Ectodermal cell (in vitro differentiated cells): ENCODE measurements at regions not wholly inside any gene's neighbourhood (a gene's known extent, or its start where the extent isn't known, plus 50 kb on each side); places are given as distances from the start of the nearest gene placed in this dataset.

Source experiments
- H3K27ac ChIP-seq: 2 replicates; pipeline ENCODE4 v1.7.0; 2013; ENCODE audit warnings: mild to moderate bottlenecking, low read depth, low read length; ENCODE audit not compliant: insufficient read depth, poor library complexity, severe bottlenecking
- H3K27me3 ChIP-seq: 2 replicates; pipeline ENCODE4 v1.7.0; 2013; ENCODE audit warnings: mild to moderate bottlenecking, low read length; ENCODE audit not compliant: insufficient read depth, control insufficient read depth, poor library complexity, severe bottlenecking
- H3K36me3 ChIP-seq: one replicate; pipeline ENCODE4 v1.7.0; 2013; ENCODE audit warnings: low read length; ENCODE audit not compliant: control insufficient read depth, insufficient read depth
- H3K4me1 ChIP-seq: one replicate; pipeline ENCODE4 v1.7.0; 2013; ENCODE audit warnings: low read length; ENCODE audit not compliant: control insufficient read depth, insufficient read depth
- H3K4me3 ChIP-seq: 2 replicates; pipeline ENCODE4 v1.7.0; 2013; ENCODE audit warnings: low read depth, low read length, control low read depth; ENCODE audit not compliant: insufficient read depth
- H3K9me3 ChIP-seq: 2 replicates; pipeline ENCODE4 v1.7.0; 2013; ENCODE audit warnings: mild to moderate bottlenecking, low read length, moderate library complexity; ENCODE audit not compliant: control insufficient read depth
- WGBS, 2 experiments: methylation state at CpG; one replicate each; pipeline ENCODE4 v1.1.7; 2013; ENCODE audit warnings: missing lambda C conversion rate in 2 of 2; 5-methylcytosine and 5-hydroxymethylcytosine counted together

- H3K36me3 ChIP-seq: no peaks in the 10 kb centered on the region
- 100% methylated on average over 1 of the region's 1 CpG for WGBS, 2 experiments
Observed at GRCh38 chr9:26313108-26313507, 579.5 kb downstream of the CAAP1 start.

GRCh38 chr9:26311463-26311995 lies 581.1 kb downstream of the CAAP1 start:
- 86 to 88% methylated on average over 1 of the region's 2 CpGs for whole genome bisulfite sequencing, 2 experiments
- H3K27me3 ChIP-seq: no peaks in the 10 kb centered on the region
- H3K27ac ChIP-seq: no peak overlapping the region
- H3K4me1 ChIP-seq: no peaks in the 10 kb centered on the region
- H3K4me3 ChIP-seq: no peak overlapping the region
- no peaks in the 10 kb centered on the region for H3K9me3 ChIP-seq
- no peaks in the 10 kb centered on the region for H3K36me3 ChIP-seq

More at GRCh38 chr9:26313108-26313507, 579.5 kb downstream of the CAAP1 start:
- no peak overlapping the region for H3K4me3 ChIP-seq
- H3K27me3 ChIP-seq: no peaks in the 10 kb centered on the region
- no peak overlapping the region for H3K27ac ChIP-seq
- no peaks in the 10 kb centered on the region for H3K4me1 ChIP-seq
- no peaks in the 10 kb centered on the region for H3K9me3 ChIP-seq

GRCh38 chr9:26310294-26310693 lies 582.3 kb downstream of the CAAP1 start:
- Histone ChIP-seq H3K4me1 (no peaks in the 10 kb centered on the region), H3K27me3 (no peaks in the 10 kb centered on the region), H3K36me3 (no peaks in the 10 kb centered on the region), H3K4me3 (no peak overlapping the region), H3K9me3 (no peaks in the 10 kb centered on the region), H3K27ac (no peak overlapping the region)
- WGBS, 2 experiments: 86 to 95% methylated on average over 3 of the region's 3 CpGs

- H3K27me3 ChIP-seq: no peaks in the 10 kb centered on the region
- H3K27ac ChIP-seq: no peak overlapping the region
- no peaks in the 10 kb centered on the region for H3K4me1 ChIP-seq
- no peaks in the 10 kb centered on the region for H3K36me3 ChIP-seq
- H3K4me3 ChIP-seq: no peak overlapping the region
- no peaks in the 10 kb centered on the region for H3K9me3 ChIP-seq
- 92 to 100% methylated on average over 1 of the region's 1 CpG for WGBS, 2 experiments
Observed at GRCh38 chr9:26308328-26308727, 584.3 kb downstream of the CAAP1 start.

GRCh38 chr9:26301659-26302058 lies 590.9 kb downstream of the CAAP1 start:
- 92 to 100% methylated on average over 1 of the region's 1 CpG for WGBS, 2 experiments
- Histone ChIP-seq H3K36me3 (no peaks in the 10 kb centered on the region), H3K27ac (no peak overlapping the region)

GRCh38 chr9:26301046-26301445 lies 591.6 kb downstream of the CAAP1 start:
- 90 to 91% methylated on average over 2 of the region's 3 CpGs for WGBS, 2 experiments
- Histone ChIP-seq H3K27ac (no peak overlapping the region), H3K4me1 (no peaks in the 10 kb centered on the region), H3K36me3 (no peaks in the 10 kb centered on the region), H3K27me3 (no peaks in the 10 kb centered on the region), H3K9me3 (no peaks in the 10 kb centered on the region), H3K4me3 (no peak overlapping the region)

More at GRCh38 chr9:26301659-26302058, 590.9 kb downstream of the CAAP1 start:
- Histone ChIP-seq H3K4me3 (no peak overlapping the region), H3K27me3 (no peaks in the 10 kb centered on the region), H3K9me3 (no peaks in the 10 kb centered on the region), H3K4me1 (no peaks in the 10 kb centered on the region)

GRCh38 chr9:26296910-26297572 lies 595.6 kb downstream of the CAAP1 start:
- 96% methylated on average over 5 of the region's 5 CpGs for WGBS, 2 experiments

GRCh38 chr9:26292943-26293342 lies 599.7 kb downstream of the CAAP1 start:
- H3K4me1 ChIP-seq: no peaks in the 10 kb centered on the region
- H3K9me3 ChIP-seq: no peaks in the 10 kb centered on the region
- H3K27ac ChIP-seq: no peak overlapping the region
- H3K4me3 ChIP-seq: no peak overlapping the region
- no peaks in the 10 kb centered on the region for H3K36me3 ChIP-seq
- WGBS, 2 experiments: 90 to 92% methylated on average over 3 of the region's 3 CpGs
- no peaks in the 10 kb centered on the region for H3K27me3 ChIP-seq

More at GRCh38 chr9:26296910-26297572, 595.6 kb downstream of the CAAP1 start:
- H3K36me3 ChIP-seq: no peaks in the 10 kb centered on the region
- H3K4me1 ChIP-seq: no peaks in the 10 kb centered on the region
- H3K27me3 ChIP-seq: no peaks in the 10 kb centered on the region
- no peak overlapping the region for H3K4me3 ChIP-seq
- H3K27ac ChIP-seq: no peak overlapping the region
- no peaks in the 10 kb centered on the region for H3K9me3 ChIP-seq

- Histone ChIP-seq H3K27me3 (no peaks in the 10 kb centered on the region), H3K4me1 (no peaks in the 10 kb centered on the region), H3K4me3 (no peak overlapping the region), H3K9me3 (no peaks in the 10 kb centered on the region), H3K27ac (no peak overlapping the region), H3K36me3 (no peaks in the 10 kb centered on the region)
- 73 to 93% methylated on average over 4 to 5 of the region's 6 CpGs for WGBS, 2 experiments
Observed at GRCh38 chr9:26271495-26272122, 593.4 kb upstream of the TUSC1 start.

- 91 to 100% methylated on average over 1 to 2 of the region's 2 CpGs for WGBS, 2 experiments
Observed at GRCh38 chr9:26266146-26266793, 588.0 kb upstream of the TUSC1 start.

More at GRCh38 chr9:26266146-26266793, 588.0 kb upstream of the TUSC1 start:
- Histone ChIP-seq H3K4me1 (no peaks in the 10 kb centered on the region), H3K27me3 (no peaks in the 10 kb centered on the region), H3K27ac (no peak overlapping the region), H3K4me3 (no peak overlapping the region), H3K9me3 (no peaks in the 10 kb centered on the region), H3K36me3 (no peaks in the 10 kb centered on the region)
